NCI-H2107 treated with DMSO at 0.1 percent for 48 hours (cell line): ENCODE measurements at regions not wholly inside any gene's neighbourhood (a gene's known extent, or its start where the extent isn't known, plus 50 kb on each side); places are given as distances from the start of the nearest gene placed in this dataset.

Source experiments
- DNase-seq: peaks from one replicate; lab custom pipeline; 2025; ENCODE audit not compliant: unreplicated experiment; lab: John Stamatoyannopoulos, UW

DNA sequence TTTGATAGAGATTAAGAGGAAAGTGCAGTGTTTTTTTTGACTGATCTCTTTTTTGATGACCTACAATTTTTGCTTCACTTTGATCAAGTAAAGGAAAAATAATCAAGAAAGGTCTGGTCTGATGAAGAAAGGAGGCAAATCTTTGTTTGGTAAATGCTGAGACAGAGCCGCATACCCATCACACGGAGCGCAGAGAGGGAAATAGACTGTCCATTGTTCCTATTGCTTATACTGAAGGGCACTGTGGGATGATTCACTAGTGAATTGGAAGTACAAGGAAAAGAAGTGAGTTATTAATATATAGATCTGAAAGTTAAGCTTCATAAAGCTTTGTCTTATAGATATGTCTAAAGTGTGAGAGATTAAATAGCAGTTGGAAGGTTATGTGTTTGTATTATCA lies 455.1 kb downstream of the PLCL1 start:
- no peak for DNase-seq

DNA sequence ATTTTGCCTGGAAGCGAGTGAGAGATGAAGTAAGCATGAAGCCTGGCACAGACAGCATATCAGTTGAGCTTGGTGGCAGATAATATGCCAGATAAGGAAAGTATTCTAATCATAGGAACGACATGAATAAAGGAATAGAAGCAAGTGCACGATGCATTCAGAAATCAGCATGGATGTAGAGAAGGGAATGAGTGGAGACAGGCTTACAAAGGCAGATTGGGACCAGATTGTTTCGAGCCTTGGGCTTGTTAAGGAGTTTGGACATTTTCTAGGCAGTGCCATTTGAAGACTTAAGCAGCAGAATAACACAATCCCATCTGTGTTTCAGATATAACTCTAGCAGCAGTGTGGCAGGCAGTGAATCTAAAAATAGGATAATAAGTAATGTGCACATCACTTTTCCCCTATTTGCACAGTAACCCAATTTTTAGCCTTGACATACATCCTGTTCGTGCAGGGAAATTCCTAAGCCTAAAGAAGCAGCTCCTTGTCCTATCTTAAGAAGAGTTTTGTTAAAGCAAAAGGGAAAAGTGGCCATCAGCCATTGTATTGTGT lies 450.2 kb downstream of the PLCL1 start:
- DNase-seq, result no peak

DNA sequence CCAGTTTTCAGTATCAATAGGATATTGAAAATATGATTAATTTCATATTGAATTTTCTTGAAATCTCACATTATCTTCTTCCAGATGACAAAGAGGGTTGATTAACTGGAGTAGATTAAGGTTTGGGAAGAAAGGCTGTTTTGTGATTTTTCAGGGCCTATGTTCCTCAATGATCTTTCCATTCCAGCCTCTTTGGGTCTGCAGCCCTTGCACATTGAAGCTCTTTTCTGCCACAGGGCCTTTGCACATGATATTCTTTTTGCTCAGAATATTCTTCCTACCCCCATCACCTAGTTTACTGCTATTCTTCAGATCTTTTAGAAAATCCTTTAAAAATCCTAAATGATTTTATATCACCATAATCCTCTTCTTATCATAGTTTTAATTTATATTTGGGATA lies 449.6 kb downstream of the PLCL1 start:
- no peak for DNase-seq

DNA sequence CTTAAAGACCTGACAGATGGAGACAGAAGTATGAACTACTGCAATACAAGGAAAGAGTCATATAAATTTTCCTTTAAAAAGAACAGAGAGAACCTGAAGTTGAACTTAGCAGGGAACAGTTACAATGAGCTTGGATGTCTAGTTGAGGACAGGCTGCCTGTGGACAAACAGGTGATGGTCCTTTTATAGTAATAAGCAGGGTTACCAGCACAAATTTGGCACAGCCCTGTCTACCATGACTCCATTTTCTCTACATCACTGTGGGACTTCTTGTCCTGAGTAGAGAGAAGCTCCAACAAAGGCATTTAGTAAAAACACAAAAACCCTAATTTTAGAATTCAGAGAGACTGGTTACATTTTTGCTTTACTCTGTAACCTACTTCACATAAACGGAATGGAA lies 448.1 kb downstream of the PLCL1 start:
- no peak for DNase-seq

DNA sequence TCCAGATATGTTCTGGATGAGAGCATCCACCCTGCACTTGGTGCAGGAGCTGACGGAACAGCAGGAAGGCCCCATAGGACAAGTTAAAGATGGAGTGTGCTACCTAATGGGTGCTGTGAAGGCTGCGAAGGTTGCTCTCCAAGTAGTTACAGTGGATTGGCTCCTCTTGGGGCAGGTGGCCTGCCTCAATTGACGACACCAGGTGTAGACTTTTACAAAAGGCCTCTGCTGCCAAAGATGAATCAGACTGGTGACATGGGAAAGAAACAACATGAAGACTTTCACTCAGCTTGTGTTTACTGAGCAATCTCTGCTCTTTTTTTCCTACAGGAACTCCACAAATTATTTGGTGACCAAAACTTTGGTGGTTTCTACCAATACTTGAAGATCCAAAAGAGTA lies 437.7 kb downstream of the PLCL1 start:
- DNase-seq, result no peak

DNA sequence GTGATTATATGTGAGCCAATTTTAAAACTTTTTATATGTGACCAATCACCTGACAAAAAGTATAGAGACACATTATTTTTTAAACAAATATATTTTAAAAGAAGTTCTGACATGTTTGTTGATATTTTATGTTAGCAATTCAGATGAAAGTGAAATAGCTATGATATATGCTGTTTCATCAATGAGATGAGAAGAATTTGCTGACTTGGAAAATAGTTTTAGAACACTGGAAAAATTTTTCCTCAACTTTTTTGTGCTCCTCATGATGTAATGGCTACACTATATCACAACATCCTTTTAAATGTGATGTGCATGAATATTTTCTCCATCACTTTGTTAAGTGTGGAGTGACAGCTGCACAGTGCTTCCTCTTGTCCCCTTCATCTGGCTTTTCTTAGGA lies 434.0 kb downstream of the PLCL1 start:
- no peak for DNase-seq

DNA sequence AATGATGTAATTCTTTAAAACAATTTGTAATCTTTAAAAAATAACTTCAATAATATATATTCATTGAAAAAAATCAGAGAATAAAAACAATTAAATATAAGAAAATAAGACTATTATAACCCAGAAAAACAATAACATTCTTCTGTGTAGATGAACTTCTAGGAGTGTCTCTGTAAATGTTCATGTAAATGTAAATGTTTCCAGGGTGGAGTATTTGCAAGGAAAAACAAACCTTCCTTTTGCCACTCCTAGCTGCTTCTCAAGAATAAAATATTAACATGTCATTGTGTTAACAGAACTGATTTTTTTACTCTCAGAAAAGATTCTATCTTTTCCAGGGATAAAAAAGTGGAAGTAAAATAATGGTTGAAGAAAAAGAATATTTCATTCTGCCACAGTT lies 431.9 kb downstream of the PLCL1 start:
- DNase-seq, result no peak

DNA sequence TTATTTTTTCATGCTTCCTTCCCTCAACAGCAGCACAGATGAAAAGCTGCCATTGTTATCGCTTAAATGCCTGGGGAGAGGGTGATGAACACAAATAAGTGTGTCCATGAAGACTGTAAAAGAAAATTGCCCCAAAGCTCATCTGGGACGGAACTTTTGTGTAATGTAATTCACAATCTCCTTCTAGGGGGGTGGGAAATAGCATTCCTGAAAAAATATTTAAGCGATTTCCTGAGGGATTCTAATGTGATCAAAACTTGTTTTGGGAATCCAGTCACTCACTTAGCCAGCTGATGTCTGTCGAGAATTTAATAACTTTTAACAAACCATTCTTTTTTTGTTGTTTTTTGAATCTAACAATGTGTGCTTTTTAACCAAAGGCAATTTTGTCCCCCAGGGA lies 427.9 kb downstream of the PLCL1 start:
- no peak for DNase-seq

DNA sequence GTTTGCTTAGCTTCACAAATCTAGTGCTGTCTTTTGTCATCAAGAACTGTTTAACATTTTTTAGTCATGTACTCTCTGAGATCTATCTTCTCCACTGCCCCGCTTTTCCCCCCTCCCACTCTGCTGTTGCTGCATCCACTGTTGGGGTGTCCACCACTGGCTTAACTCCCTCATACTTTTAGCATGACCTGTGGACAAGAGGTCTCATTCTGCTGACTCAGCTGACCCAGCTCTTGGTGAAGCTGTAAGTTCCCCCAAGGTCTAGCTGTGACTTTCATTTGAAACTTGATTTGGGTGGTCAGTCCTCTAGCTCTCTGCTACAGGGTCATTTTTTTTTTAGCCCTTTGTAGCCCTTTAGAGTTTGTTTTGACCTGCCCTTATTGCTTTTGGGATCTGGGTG lies 427.2 kb downstream of the PLCL1 start:
- no peak for DNase-seq

DNA sequence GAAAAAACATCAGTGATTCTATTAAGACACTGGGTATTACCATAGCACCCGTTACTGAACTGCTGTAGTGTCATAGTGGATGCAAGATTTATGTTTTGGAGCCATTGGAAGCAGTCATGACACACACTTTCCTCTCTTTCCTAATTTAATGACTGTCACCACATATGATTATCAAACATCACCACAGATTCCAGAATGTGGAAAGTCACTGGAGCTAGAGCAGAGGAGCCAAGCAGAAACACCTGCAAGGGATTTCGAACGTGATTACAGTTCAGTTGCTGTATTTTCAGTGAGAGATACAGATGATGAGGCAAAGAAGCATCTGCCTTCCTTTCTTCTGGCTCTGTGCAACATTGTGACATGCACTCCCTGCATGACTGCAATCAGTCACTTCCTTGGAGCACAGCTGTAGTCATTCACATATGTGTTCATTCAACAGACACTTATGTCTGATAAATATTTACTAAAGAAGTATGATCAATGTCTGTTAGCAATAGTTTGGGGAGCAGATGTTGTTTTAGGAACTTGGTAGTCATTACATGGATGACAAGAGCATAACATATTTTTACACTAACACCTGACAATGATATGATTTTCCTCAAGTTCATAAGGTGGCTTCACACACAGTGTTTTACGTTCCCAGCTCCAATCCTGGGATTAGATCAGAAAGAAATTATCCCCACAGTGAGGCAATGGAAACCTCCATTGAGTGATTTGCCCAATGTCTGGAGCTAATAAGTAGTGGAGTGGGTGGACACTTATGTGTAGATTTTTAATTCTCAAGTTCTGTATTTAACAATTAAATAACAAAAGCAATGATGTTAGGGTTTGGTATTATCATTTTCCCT lies 416.6 kb downstream of the PLCL1 start:
- no peak for DNase-seq

DNA sequence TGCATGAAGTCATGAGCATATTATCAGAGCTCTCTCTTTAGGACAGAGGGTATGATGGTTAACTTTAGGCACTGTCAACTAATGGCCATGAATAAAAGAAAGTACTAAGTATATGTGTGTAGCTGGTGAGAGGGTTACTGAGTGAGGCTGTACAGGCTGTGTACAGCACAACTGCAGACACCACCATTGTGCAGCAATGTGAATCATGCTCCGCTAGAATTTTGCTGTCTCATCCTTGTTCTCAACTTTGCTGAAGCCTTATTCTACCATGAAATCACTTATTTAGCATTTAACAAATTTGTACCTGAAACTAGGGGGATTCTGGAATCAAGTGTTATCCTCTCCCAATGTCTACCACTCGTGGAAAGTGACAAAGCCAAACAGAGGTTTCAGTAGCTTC lies 414.9 kb downstream of the PLCL1 start:
- no peak for DNase-seq

DNA sequence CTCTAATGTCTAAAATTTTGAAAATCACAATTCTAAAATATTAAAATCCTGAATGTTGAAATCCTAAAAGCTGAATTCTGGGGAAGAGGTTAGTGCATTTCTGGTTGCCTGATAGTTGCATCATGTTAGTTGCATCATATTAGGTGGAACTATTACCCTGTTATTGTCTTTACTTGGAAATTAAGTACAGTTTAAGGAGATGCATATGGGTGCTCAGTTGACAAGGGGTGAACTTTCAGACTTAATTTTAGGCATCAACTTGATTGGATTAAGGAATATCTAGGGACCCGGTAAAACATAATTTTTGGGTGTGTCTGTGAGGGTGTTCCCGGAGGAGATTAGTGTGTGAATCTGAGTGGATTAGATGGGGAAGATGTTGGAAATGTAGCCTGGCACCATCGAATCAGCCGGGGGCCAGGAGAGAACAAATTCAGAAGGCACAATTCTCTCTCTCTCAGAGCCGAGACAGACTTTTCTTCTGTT lies 409.8 kb downstream of the PLCL1 start:
- DNase-seq, result no peak

DNA sequence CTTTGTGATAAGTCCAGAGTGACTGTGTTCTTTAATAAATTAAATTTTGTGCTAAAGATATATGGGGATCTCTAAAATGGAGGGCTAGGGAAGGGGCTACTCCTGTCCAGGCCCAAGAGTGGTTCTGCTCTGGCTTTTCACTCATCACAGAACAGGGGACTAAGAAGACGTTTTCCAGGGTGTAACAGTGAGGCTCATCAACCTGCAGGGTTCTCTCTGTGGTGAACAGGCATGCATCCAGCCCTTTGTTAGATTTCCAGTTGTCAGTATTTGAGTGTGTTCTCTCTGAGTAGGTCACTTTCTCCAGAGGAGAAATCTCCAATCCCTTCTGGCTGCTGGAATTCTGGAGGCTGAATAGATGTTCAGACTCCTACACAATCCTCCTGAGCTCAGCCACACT lies 408.9 kb downstream of the PLCL1 start:
- no peak for DNase-seq

DNA sequence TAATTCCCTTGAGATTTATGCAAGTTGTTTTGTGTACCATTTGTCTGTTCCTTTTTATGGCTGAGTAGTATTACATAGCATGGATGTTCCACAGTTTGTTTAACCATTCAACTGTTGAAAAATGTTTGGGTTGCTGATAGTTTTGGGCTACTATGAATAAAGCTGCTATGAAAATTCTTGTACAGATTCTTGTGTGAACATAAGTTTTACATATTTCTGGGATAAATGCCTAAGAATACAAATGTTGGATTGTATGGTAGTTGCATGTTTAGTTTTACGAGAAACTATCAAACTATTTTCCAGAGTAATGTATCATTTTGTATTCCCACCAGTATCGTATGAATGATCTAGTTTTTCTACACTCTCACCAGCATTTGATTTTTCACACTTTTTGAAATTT lies 407.3 kb downstream of the PLCL1 start:
- DNase-seq, result no peak

DNA sequence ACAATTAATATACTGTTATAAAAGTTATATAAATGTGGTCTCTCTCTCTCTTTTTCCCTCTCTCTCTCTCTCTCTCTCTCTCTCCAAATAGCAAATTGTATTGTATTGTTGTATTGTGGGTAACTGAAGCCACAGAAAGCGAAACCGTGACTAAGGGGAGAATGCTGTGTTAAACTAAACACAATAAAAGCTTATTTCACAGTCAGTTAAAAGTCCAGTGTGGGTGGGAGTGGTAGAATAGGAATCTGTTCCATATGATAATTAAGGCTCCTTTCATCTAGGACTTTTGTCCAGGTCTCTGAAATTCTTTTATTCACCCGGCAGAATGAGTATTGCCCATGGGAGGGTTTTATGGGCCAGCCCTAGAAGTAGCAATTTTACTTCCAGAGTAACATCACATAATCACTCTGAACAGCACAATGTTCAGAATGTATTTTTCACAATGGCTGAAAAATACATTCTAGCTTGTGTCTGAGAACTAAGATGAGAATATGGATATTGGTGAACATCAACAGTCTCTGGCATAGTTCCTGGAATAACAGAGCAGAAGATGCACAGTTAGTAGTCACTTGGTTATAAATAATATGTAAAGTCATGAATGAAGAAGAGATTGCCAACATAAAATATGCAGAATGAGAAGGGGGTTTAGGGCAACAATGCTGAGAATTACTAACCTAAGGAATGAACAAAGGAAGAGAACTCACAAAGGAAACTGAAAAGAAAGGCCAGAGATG lies 399.1 kb downstream of the PLCL1 start:
- peak; percentile 2 for DNase-seq
